HG02981 (cell line): ENCODE measurements at regions not wholly inside any gene's neighbourhood (a gene's known extent, or its start where the extent isn't known, plus 50 kb on each side); places are given as distances from the start of the nearest gene placed in this dataset.

Experiments
- ATAC-seq: cut with Tn5 transposase; IDR thresholded peaks from one replicate; pipeline ENCODE4 v1.9.1; 2021; ENCODE audit warnings: mild to moderate bottlenecking, moderate library complexity; ENCODE audit not compliant: unreplicated experiment

GRCh38 chr3:72313308-72313707 lies 528.4 kb upstream of the PROK2 start:
- ATAC-seq: no peak

- ATAC-seq: no peak
Observed at GRCh38 chr3:72312339-72312738, 527.4 kb upstream of the PROK2 start.

DNA sequence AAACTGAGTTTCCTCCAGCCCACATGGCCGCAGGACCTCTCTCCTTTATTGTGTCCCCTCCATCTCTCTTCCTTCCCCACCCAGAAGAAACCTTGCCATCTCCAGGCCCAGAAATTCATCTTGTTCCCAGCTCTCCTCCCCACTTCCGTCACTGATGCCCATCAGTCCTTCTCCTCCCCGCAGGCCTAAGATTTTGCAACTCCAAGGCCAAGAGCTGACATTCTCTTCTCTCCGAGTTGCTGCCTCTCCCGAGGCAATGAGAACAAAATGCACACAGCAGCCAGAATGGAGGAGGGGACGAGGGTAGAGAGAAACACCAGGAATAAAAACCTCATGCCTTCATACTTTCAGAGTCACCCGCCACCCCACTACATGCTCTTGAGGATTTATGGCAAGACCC lies 526.5 kb upstream of the PROK2 start:
- no peak for ATAC-seq

DNA sequence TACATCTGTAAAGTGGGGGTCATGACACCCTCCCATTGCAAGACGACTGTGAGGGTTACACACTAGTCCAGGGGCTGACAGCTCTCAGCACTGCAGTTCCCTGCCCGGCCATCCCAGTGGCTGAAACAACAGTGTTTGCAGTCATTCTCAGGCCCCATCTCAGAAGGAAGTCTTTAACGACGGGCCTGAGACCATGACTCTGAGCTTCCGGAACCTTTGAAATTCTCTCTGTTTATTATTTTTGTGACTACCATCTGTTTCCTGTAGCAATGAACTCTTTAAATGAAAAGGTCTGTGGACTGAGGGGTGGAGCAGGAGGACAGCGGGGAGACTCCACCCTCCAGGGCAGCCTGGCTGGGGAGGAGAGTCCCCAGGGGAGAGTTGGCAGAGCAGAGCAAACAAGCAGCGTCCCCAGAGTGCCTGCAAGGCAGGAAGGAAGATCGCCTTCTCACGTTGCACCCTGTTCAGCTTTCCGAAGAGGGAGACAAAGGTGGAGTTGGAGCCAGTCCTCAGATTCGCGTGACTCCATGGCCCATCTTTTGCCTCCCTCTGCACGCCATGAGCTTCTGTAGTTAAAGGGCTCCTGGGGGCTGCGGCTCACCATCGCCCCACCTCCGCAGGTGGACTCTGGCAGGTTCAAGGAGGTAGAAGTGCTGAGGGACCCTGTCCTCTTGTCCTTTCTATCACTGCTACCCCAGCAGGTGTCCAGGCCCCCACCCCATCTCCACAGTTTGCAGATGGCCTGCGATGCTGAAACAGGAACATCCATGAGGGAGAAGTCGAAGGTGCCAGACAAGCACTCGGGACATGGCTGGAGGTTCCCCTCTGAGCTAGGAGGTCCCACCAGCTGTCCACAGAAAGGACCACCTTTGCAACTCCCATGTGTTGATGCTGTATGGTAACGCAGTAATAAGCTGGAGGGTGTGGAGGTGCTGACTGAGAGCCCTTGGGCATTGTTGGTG lies 525.8 kb upstream of the PROK2 start:
- peak; percentile 94 for ATAC-seq

DNA sequence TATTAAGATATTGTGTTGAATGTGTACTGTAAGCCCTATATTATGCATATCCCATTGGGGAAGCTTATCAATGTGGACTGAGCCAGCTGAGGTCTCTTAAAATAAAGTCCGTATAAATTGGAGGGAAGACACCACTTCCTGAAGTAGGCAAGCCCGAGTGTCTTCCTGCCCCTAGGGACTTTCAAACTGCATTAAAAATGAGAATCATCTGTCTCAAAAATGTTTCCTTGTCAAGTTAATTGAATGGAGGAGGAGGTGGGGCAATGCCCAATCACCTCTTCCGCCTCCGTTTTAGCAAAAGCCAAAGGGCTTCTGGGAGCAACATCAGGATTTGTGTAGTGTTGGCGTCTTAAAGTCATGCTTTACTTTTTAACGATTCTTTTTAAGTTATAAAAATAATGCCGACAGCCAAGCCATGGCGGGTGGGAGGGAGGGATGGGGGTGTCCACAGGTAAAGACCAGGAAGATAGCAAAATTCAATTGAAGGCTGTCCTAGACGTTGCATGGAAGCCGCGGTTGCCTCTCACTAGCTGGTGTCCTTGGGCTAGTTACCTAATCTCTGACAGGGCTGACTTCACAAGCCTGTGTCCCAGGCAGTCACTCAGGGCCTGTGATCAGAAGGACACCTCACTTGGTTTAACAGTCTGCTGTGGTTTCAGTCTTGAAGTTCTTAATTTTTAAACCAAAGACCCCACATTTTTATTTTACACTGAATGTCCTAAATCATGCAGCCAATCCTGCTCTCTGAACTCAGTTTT lies 524.9 kb upstream of the PROK2 start:
- ATAC-seq: no peak

GRCh38 chr3:72308641-72309040 lies 523.7 kb upstream of the PROK2 start:
- no peak for ATAC-seq

- ATAC-seq: no peak
Observed at GRCh38 chr3:72307438-72308115, 522.6 kb upstream of the PROK2 start.

GRCh38 chr3:72306800-72307341 lies 521.9 kb upstream of the PROK2 start:
- ATAC-seq: no peak

GRCh38 chr3:72303926-72304325 lies 519.0 kb upstream of the PROK2 start:
- ATAC-seq: no peak

DNA sequence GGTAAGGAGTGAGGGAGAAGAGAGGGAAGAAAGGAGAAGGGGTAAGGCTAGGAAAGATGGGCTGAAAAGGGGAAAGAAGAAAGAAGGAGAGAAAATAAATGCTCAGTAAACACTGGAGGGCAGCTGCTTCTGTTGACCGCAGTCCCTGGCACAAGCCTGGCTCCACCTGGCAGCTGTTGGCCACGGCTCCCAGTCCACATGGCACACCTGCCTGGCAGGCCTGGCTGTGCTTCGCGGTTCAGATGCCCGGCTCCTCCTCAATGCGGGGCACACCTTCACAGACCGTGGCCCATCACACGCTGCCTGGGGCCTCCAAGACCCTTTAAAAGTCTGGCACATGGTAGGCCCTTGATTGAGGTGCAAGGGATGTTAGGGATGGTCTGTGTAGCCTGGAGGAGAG lies 516.8 kb upstream of the PROK2 start:
- no peak for ATAC-seq

DNA sequence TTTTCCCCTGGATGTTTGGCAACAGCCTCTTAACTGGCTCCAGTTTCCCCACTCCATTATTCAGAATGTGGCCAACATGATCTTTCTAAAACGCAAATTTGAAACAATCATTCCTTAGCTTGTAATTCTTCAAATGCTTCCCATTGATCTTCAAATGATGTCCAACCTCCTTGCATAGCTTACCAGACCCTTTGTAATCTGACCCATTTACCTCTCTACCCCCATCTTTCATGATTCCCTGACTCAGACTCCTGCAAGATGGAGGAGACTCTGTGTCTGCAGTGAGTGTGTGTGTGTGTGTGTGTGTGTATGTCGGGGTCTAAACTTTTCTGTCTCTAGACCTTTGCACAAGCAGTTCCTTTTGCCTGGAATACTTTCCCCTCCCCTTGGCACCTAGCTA lies 515.7 kb upstream of the PROK2 start:
- no peak for ATAC-seq

DNA sequence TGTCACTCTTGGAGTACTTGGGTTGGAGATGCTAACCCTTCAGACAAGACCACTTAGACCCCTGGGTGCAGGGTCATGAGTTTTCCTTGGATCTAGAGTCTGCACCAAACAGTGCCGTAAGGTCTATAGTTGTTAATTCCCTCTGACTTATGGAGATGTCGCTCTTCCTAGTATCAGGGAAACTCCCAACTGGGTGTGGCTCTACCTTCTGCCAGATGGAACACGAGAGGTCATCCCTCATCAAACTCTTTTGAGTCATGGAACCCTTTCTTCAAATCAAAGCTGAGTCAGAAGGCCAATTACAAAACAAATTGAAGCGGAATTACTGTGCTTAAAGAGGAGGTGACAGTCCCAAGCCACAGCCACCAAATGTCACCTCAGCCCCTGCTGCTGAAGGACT lies 514.9 kb upstream of the PROK2 start:
- no peak for ATAC-seq

- ATAC-seq: no peak
Observed at GRCh38 chr3:72299321-72299802, 514.4 kb upstream of the PROK2 start.

- no peak for ATAC-seq
Observed at GRCh38 chr3:72298201-72299152, 513.5 kb upstream of the PROK2 start.

DNA sequence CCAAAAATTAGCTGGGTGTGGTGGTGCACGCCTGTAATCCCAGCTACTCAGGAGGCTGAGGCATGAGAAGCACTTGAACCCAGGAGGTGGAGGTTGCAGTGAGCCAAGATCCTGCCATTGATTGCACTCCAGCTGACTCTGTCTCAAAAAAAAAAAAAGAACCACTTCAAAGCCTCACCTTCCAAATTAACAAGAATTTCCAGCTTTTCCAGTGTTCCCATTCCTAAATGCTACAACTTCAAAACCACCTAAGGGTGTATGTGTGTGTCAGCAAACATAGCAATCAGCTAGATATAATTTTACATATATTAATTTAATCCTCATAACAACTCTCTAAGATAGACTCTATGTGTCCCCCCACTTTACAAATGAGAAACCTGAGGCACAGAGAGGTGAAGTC lies 512.5 kb upstream of the PROK2 start:
- no peak for ATAC-seq

- ATAC-seq: no peak
Observed at GRCh38 chr3:72296477-72297111, 511.6 kb upstream of the PROK2 start.

DNA sequence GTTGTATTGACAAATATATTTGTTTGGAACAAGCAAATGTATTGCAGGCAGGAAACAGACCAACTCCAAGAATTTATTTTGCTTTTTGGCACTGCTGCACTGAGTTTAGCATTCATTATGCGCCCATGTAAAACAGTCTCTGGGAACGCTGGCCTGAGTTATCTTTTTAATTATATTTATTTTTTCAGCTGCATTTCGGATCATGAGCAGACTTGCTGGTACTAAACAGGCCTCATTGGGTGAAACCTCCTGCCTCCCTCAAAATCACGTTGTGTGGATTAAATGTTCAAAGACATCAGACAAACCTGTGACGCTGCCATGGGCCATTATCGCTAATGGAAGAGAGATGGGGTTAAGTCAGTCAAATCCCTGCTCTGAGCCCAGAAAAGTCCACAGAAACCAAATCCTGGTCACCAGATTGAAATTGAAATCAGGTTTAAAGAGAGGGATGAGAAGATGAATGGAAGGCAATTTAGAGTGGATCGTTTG lies 511.1 kb upstream of the PROK2 start:
- ATAC-seq: no peak

GRCh38 chr3:72295276-72295961 lies 510.5 kb upstream of the PROK2 start:
- no peak for ATAC-seq
